HepG2 (cell line): ENCODE measurements at regions not wholly inside any gene's neighbourhood (a gene's known extent, or its start where the extent isn't known, plus 50 kb on each side); places are given as distances from the start of the nearest gene placed in this dataset.

Experiments used
- CCDC6 ChIP-seq: sonication (generic); formaldehyde crosslinking; IDR thresholded peaks from 2 replicates; pipeline ENCODE4 v1.8.1; 2022; ENCODE audit warnings: mild to moderate bottlenecking, missing genetic modification reagents, moderate library complexity
- ETV5 ChIP-seq: IDR thresholded peaks from 2 replicates; pipeline ENCODE4 v1.6.1; 2018; ENCODE audit warnings: missing biosample characterization, missing genetic modification reagents, inconsistent platforms, borderline replicate concordance
- GATA4 ChIP-seq: sonication (generic); IDR thresholded peaks from 2 replicates; pipeline ENCODE4 v1.6.1; 2016; ENCODE audit warnings: antibody characterized with exemption, low read depth, borderline replicate concordance
- GATAD2A ChIP-seq: IDR thresholded peaks from 2 replicates; pipeline ENCODE4 v1.6.1; 2016
- HOXA5 ChIP-seq: sonication (generic); formaldehyde crosslinking; IDR thresholded peaks from 2 replicates; pipeline ENCODE4 v1.4.0; 2020; ENCODE audit warnings: missing genetic modification reagents
- KDM1A ChIP-seq: IDR thresholded peaks from 2 replicates; pipeline ENCODE4 v1.6.1; 2016; ENCODE audit warnings: missing compliant biosample characterization
- KIAA2018 ChIP-seq: sonication (generic); formaldehyde crosslinking; IDR thresholded peaks from 2 replicates; pipeline ENCODE4 v1.5.0; 2020; ENCODE audit warnings: mild to moderate bottlenecking, missing genetic modification reagents, borderline replicate concordance
- MIER2 ChIP-seq: IDR thresholded peaks from 2 replicates; pipeline ENCODE4 v1.6.1; 2016; ENCODE audit warnings: missing biosample characterization, missing genetic modification reagents
- MLX ChIP-seq: IDR thresholded peaks from 2 replicates; pipeline ENCODE4 v1.6.1; 2016
- MTF2 ChIP-seq: sonication (generic); formaldehyde crosslinking; IDR thresholded peaks from 2 replicates; pipeline ENCODE4 v1.5.0; 2020; ENCODE audit warnings: missing genetic modification reagents, borderline replicate concordance
- NR2F1 ChIP-seq, 2 experiments: fragments of 450-650 bp in 1 of 2; formaldehyde crosslinking in 1 of 2; IDR thresholded peaks; 2 replicates each; pipeline versions ENCODE4 v1.5.0 to v1.6.1; 2016 to 2020; ENCODE audit warnings: mild to moderate bottlenecking in 1 of 2, missing compliant biosample characterization in 1 of 2, missing genetic modification reagents in 1 of 2, moderate library complexity in 1 of 2
- NR2F2 ChIP-seq: IDR thresholded peaks from 2 replicates; pipeline ENCODE4 v1.6.1; 2012; ENCODE audit warnings: low read depth, inconsistent platforms, borderline replicate concordance
- ZFP91 ChIP-seq: sonication (generic); formaldehyde crosslinking; IDR thresholded peaks from 2 replicates; pipeline ENCODE4 v1.9.0; 2022; ENCODE audit warnings: missing genetic modification reagents, mild to moderate bottlenecking, borderline replicate concordance
- ZNF30 ChIP-seq: sonication (generic); formaldehyde crosslinking; IDR thresholded peaks from 2 replicates; pipeline ENCODE4 v1.5.0; 2020; ENCODE audit warnings: mild to moderate bottlenecking, missing genetic modification reagents
- ZNF510 ChIP-seq: sonication (generic); formaldehyde crosslinking; IDR thresholded peaks from 2 replicates; pipeline ENCODE4 v1.4.0; 2020; ENCODE audit warnings: low read depth, mild to moderate bottlenecking, missing genetic modification reagents
- ZNF660 ChIP-seq: sonication (generic); formaldehyde crosslinking; IDR thresholded peaks from 2 replicates; pipeline ENCODE4 v1.5.1; 2020; ENCODE audit warnings: mild to moderate bottlenecking, low read depth, missing genetic modification reagents, borderline replicate concordance
- TF ChIP-seq, protein P1 (sequence below): conservative IDR thresholded peaks from 2 replicates; pipeline ENCODE4 v1.6.1; 2018; ENCODE audit warnings: missing genetic modification reagents
- TF ChIP-seq, protein P2 (sequence below): sonication (generic); formaldehyde crosslinking; IDR thresholded peaks from 2 replicates; pipeline ENCODE4 v1.8.1; 2023; ENCODE audit warnings: missing genetic modification reagents, mild to moderate bottlenecking, borderline replicate concordance

DNA sequence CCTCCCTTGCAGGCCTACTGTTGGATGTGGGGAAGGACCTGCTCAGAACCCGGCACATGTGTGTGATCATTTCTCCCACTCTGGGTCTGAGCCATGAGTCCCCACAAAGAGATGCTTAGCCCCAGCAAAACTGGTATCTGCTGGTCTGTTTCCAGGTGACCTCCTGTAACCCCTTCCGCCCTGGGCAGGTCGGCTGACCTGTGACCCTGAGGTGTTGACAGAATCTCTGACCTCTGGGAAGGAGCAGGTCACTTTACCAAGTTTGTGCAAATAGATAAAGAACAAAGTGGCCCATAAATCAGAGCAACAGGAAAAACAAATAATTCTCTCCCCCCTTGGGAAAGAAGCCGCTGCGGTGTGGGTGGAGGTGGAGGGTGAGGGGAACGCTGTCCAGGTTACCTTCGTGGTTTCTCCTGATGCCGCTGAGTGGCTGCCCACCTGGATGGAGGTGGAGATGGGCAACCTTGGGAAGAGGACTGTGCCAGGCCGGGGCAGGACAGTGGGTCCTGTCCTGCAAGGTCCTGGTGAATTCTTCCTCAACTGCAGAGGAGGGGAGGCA is 174.0 kb upstream of the MYCN start (continued):
- TF ChIP-seq ZNF510 (CRISPR knock-in tag) (peak; percentile 65; the same call in 1 of the 2 replicates), ZNF30 (0 out of 2 replicates have a peak, but pooled peaks have one; percentile 27), KDM1A (CRISPR knock-in tag) (peak; percentile 100), CCDC6 (0 out of 2 replicates have a peak, but pooled peaks have one; percentile 32), MLX (CRISPR knock-in tag) (0 out of 2 replicates have a peak, but pooled peaks have one; percentile 60), NR2F1 (CRISPR knock-in tag; IDR thresholded peaks at IDR 0.05) (peak; percentile 100), ETV5 (CRISPR knock-in tag) (peak; percentile 84), GATAD2A (CRISPR knock-in tag) (peak; percentile 84), ZFP91 (CRISPR knock-in tag) (peak; percentile 23; the same call in 1 of the 2 replicates), NR2F2 (peak; percentile 100), GATA4 (peak; percentile 89), HOXA5 (peak; percentile 97), KIAA2018 (CRISPR knock-in tag) (no peak), MIER2 (peak; percentile 71), ZNF660 (CRISPR knock-in tag) (no peak), MTF2 (CRISPR knock-in tag) (no peak)
- TF ChIP-seq, protein P1, sequence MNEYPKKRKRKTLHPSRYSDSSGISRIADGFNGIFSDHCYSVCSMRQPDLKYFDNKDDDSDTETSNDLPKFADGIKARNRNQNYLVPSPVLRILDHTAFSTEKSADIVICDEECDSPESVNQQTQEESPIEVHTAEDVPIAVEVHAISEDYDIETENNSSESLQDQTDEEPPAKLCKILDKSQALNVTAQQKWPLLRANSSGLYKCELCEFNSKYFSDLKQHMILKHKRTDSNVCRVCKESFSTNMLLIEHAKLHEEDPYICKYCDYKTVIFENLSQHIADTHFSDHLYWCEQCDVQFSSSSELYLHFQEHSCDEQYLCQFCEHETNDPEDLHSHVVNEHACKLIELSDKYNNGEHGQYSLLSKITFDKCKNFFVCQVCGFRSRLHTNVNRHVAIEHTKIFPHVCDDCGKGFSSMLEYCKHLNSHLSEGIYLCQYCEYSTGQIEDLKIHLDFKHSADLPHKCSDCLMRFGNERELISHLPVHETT (CRISPR knock-in tag): no peak
- TF ChIP-seq, protein P2, sequence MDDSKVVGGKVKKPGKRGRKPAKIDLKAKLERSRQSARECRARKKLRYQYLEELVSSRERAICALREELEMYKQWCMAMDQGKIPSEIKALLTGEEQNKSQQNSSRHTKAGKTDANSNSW: no peak
